Occipital lobe (tissue), 1 donor: ENCODE measurements at regions not wholly inside any gene's neighbourhood (a gene's known extent, or its start where the extent isn't known, plus 50 kb on each side); places are given as distances from the start of the nearest gene placed in this dataset.

Experiments used
- DNase-seq: peaks from one replicate; lab custom pipeline; 2025; lab: John Stamatoyannopoulos, UW

DNA sequence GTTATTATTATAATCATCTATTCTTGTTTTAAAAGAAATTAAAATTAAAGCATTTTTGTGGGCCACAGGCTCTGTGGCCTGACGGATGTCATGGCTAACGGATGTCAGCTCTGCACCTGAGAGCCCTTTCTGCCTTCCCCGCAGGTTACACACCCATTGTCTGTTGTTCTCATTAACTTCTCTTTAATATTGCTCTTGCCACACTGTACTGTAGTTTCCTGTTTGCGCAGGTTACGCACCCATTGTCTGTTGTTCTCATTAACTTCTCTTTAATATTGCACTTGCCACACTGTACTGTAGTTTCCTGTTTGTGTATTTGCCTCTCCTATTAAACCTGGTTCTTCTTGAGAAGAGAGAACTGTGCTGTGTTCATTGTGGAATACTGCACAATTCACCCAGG, 294.4 kb upstream of the PLXNA2 start:
- DNase-seq = no peak

DNA sequence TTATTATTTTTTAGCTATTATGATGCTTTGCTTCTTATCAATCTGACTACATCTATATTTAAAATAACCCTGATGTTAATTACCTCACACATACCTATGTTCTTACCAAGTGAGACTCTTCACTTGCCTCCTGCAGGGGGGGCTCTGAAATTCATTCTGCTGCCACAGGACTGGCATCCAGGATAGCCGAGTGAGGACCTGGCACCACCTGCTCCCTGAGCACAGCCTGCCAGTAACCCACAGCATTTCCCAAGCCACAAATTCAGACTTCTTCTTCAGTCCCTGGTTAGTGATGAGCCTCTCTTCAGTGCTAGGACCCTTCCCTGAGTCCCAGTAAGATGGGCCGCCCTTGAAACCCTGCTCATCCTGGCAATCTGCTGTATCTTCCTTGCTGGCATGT, 296.5 kb upstream of the PLXNA2 start:
- no peak for DNase-seq

DNA sequence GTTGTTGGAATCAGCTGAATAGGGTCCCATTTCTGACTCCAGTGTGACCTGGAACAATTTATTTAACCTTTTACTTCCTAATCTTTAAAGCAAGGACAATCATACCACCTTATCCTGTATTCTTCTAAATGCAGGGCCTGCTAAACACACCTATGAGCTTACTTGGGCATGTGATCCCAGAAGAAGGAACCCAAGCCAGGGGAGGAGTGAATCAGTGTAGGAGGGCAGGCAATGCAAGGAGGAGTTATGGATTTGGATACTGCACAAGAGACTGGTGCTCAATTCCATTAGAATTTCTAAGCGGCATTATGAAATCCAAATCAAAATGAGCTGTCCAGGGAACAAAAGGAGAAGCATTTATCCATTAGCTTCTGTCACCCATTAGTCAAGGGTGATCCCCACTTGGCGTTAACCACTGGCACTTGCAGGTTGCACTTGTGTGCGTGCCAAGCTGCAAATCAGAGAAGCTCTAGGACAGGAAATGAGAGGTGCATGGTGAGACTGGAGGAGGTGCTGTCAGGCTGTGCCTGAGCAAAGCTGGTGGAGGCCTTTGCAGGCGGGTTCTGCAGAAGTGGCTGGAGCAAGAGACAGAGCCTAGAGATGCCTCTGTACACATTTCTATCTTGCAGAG, 297.2 kb upstream of the PLXNA2 start:
- peak; percentile 29 for DNase-seq

DNA sequence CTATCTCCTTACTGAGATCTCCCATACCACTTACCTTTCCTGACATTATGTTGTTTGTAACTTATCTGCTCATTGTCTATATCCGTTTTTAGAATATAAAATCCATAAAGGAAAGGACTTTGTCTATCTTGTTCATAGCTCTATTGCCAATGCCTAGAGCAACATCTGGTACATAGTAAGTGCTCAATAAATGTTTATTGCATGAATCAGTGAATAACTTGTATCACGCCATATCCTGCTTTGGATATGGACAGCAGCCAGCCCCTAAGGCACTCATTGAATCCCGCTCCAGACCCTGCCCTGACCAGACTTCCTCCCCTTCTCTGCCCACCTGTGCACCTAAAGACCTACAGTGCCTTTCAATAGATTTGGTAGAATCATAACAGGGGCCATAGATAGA, 298.1 kb upstream of the PLXNA2 start:
- DNase-seq = no peak

DNA sequence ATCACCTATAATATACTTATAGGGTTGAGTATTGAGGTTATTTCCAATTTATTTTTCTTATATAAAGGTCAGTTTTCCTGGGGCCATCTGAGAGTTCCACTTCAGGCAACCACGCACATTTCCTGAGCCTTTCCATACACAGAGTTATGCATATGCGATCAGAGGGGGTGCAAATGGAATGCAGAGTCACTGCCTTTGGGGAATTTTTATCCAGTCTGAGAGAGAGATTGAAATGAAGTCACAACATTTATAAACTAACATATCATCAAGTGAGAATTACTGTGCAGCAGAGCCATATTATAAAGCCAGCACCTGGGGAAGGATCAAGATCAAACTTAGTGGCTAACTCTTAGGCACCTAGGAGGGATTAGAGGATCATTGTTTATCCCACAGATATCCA, 299.9 kb upstream of the PLXNA2 start:
- no peak for DNase-seq

DNA sequence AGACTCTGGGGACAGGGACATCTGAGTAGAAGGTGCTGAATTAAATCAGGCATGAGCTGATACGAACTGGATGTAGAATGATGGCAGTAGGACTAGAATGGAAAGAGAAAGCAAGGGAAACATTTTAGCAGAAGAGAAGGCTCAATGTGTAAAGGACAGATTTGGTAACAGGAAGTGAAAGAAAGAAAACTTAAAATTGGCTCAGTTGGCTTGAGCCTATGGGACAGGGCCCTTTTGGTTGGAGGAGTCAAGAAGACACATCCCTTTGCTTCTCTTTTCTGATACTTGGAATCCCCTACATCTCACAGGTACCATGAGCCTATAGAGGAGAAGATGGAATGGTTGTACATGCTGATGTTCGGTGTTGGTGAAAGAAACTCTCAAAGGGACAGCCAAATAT, 300.6 kb upstream of the PLXNA2 start:
- no peak for DNase-seq

DNA sequence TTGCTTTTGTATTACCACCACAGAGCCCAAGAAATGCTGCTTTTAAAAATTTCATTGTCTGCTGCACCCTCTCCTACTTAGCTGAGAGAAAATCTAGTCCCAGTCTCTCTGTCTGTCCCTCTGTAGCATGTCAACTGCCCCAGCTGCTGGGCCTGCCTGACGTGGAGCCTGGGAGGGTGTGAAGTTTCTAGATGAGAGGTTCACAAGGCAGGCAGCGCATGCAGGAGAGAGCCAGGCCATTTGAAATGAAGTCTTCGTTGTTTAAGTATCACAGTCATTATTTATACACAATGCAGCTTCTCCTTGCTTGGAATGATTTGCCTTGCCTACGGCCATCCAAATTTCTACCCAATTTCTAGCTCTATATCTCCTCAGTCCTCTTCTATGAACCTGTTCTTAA, 306.8 kb upstream of the PLXNA2 start:
- no peak for DNase-seq

DNA sequence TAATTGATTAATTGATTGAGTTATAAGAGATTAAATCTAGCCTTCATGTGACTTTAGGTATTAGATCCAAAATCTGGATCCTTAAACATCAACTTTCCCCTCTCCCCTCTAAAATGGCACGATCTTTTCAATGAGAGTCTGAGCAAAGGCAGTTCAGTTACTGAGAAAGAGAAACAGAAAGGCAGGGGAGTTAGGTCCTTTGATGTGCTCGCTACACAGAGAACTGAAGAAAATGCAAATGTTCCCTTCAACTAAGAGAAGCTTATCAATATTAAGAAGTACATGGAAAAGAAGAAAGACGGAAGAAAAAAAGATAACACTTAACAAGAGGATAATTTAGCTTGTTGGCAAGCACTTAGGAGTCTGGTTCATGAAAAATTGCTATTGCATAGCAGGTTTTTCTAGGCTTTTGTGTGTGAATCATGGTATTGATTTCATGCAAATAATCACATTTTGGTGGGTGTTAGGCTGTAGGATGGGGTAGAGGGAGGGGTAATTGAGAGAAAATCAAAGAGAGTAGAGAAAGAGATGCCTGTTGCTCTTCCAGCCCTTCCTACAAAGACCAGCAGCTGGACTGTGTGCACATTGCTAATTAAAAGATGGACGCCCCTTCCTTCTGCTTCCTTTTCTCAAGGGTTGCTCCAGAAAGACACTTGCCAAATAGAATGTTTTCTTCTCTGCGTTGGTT, 307.6 kb upstream of the PLXNA2 start:
- DNase-seq = no peak

DNA sequence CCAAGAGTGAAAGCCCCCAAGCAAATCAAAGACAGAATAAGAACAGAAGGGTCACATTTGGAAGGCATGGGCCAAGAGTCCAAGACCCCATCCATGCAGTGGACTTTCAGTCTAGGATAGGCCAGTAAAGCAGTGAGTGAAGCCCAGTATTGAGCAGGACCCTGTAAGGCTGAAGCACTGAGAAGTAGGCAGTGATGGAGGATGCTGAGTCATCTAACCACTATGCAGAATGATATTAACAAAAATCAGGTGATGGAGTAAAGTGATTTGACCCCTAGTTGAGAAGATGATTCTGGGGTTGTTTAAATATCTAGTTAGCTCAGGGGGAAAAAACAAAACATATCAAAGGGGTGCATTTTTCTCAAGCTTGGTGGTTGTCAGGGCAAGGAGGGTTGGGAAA, 308.7 kb upstream of the PLXNA2 start:
- no peak for DNase-seq

DNA sequence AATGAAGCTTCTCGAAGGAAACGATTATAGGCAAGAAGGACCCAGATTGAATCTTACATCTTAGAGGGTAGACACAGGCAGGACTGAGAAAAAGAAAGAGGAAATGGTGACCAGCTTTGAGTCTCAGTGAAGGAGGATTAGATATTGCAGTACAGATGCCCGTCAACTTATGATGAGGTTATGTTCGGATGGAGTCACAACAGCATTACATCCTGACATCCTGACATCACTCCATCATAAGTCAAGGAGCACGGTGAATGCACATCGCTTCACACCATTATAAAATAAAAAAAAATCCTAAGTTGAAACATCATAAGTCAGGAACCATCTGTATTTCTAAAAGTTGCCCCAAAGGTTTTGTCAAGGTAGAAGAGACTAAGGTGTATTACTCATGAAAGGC, 312.3 kb upstream of the PLXNA2 start:
- DNase-seq = no peak

DNA sequence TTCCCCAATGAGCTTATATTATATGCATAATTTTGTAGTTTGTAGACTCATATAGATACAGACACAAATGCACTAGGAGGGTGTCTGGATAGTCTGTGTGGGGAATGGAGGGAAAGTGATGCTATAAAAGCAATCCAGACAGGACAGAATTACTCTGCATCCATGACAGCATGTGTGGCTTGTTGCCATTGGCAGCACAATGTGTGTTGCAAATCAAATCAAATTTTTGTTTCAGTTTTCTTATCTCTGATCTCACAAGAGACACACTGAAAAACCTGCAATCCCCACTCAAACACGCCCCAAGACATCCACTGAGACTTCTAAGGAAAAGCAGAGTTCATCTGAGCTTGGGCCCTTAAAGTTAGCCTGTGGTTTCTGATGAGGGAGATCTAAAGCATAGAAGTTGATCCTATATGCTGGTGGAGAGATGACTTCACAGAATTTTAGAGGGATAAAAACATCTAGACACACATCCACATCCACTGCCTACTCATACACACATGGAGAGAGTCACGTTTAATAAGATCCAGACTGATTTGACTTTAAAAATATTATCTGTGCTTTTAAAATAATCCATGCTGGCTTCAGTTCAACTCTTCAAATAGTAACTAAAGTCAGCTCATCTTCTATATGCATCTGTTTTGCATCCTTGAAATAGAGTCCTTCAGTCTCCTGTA, 313.0 kb upstream of the PLXNA2 start:
- DNase-seq = no peak

DNA sequence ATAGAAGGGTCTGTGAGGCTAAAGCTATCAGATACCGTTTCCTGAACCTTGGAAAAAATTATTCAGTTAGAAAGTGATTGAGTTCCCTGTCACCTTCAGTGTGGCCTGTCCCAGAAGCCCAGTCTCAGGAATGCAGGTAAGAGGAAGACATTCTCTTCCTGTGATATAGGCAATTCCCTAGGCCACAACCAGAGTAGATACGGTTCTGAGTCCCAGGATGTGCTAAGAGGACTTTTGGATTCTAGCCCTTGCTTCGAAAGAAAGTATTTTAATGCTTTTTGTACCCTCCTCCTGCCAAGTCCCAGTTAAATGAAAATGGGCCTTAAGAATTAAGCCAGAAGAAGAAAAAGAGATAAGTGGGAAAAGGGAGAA, 313.5 kb upstream of the PLXNA2 start:
- no peak for DNase-seq

DNA sequence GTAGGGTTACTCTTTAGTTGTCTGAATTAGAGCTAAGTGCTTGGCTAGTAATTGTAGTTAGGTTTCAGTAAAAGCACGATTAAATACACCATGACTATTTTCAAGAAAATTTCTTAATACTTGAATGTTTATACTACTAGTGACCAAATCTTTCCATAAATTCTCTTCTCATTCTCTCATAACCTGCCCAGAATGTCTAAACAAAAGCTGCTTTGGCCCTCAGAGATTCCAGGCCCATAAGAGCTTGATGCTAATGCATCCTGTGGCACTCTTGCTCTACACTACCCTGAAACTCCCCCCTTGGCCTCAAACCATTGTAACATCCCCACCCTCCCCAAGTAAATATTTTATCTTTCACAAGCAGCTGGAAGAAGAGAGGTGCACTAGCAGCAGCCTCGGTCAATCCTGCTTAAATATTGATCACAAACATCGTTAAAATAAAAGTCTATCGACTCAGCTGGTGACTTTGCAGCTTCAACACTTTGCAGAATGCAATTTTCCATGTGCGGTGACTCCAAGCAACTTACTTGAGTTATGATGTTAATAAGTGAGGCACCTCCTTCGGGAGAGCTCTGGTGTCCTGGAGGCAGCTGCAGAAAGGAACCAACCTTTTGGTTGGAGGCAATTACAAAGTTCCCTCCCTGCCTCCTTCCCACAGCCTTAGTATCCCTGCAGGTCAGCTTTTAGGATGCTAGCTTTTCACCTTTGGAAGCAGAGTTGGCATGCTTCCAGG, 315.6 kb upstream of the PLXNA2 start:
- no peak for DNase-seq

DNA sequence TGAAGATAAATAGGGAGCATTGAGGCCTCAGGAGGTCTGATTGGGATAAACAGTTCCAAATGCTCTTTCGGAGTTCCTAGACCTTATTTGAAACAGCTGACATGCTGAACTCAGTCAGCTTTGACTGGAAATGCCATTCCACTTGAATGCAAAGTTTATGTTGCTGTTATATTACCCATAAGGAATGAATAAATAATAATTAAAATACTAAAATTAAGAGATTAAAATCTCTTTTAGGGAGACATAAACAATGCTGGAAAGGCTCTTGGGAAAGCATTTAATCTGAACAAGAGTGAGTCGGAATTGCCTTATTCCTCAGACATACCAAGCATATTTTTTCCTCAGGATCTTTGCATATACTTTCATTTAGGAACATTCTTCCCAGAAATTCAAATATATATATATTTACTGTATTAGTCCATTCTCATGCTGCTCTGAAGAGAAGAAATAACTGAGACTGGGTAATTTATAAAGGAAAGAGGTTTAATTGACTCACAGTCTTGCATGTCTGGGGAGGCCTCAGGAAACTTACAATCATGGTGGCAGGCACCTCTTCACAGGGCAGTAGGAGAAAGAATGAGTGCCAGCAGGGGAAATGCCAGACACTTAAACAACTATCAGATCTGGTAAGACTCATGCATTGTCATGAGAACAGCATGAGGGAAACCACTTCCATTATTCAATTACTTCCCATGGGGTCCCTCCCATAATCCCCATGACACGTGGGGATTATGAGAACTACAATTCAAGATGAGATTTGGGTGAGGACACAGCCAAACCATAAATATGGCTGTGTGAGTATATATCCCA, 318.2 kb upstream of the PLXNA2 start:
- no peak for DNase-seq

DNA sequence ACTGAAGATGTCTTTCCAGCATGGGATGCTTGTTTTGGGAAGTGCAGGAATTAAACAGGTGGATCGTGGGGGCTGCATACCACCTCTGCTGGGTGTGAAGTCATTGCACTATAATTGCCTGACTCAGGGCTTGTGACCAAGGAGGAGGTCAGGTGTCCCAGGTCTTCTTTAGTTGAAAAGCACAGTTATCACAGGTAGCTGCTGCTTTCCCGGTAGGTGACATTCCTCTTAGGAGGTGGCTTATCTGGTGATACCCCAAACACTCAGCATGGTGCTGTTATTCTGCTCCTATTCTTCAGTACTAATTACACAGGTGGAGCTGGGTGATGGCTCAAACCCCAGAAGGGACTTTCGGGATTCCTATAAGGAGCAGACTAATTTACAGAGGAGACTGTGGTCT, 320.3 kb upstream of the PLXNA2 start:
- DNase-seq = no peak

DNA sequence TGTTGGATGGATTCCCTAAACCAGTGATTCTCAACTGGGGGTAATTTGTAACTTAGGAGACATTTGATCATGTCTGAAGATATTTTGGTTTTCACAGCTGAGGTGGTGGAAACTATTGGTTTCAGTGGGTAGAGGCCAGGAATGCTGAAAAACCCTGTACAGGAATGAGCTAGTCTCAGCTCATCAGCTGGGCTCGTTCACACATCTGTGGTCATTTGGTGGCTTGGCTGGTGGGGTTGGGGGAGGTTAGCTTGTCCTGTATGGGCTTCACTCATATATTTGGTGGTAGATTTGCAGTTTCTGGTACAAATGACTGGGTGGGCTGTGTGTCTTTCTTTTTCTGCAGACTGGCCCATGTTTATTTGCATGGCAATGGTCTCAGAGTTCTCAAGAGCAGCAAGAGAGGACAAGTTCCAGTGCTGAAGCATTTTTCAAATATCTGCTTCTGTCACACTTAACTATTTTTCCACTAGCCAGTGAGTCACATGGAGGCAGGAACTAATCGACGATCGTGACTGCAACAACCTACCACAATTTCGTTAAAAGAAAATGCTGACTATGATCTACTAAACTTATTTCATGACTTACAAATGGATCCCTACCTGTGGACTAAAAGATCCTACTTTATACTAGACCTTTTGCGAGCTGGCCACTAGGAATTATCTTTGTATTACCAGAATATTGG, 321.7 kb upstream of the PLXNA2 start:
- no peak for DNase-seq

DNA sequence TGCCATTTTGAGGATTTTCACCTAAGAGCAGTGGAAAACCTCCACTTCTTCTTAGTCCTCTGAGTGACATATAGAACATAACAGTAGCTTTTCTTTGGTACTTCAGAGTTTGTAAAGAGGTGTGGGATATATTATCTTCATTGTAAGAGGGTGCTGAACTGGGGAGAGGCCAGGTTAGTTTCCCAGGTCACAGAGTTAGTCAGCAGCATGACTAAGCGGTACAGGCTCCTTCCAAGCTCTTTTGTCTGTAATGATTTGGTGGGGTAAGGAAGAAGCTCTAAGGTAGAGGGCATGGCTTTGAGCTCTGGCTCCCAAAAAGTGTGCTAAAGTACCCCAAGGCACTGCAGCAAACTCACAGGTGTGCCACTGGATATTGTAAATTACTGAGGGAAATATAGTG, 325.0 kb upstream of the PLXNA2 start:
- DNase-seq = no peak

DNA sequence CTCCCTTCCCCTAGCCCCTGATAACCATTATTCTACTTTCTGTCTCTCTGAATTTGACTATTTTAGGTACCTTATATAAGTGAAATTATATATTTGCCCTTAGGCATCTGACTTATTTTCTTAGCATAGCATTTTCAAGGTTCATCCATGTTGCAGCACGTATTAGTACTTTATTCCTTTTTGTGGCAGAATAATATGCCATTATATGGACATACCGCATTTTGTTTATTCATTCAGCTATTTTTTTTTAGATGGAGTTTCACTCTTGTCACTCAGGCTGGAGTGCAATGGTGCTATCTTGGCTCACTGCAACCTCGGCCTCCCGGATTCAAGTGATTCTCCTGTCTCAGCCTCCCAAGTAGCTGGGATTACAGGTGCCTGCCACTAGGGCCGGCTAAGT, 326.2 kb upstream of the PLXNA2 start:
- DNase-seq = no peak

DNA sequence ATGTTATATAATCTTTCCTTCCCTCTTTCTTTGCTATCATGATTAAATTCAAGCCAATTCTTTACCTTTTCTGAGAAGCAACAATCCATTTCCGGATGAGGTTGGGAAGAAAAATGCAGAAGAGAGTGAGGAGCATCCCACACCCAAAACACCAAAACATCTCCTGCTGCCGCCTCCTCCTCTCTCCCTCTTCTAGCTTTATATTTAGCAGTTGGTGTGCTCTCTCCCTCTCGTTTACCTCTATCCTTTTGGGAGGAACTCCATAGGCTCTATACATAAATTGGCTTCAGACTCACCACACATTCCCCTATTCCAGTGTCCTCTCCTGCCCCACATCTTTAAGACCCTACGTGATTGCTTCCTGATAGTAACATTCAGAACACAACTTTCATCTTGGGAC, 332.2 kb upstream of the PLXNA2 start:
- DNase-seq = no peak

DNA sequence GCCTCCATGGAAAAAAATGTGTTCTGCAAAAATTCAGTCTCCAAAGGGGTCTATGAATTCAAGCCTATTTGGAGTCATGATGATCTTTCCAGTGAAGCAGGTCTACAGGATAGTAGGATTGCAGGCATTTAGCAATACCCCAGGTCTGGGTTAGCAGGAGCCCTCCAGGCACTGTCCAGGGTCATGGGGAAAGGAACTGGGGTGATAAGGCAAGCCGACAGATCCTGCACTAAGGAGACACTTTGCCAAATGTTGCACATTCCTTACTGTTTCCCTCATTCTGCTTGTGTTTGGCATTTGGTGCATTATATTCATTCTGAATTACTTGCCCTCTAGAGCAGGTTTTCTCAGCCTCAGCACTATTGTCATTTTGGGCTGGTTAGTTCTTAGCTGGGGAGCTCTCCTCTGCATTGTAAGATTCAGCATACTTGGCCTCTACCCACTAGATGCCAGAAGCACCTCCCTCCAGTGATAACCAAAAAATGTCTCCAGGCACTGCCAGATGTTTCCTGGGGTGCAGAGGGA, 333.3 kb upstream of the PLXNA2 start:
- DNase-seq = no peak

DNA sequence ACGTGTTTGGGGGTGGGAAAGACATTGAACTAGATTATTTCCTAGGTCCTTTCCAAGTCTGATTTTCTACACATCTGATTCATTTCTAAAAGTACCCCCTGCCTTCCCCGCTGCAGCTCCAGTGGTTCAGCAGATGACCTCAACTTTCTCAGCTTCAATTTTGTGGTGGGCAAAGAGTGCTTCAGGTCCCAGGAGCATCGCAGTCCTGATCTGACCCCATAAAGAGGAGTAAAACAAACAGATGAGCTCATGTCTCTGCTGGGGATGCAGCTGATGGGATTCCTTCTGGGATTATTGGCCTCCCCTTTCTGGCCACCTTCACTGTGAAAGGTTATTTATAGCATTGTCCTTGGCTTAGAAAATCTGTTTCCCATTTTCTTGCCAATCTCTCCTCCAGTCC, 337.0 kb upstream of the PLXNA2 start:
- DNase-seq = no peak
